ENCODE measurements at regions not wholly inside any gene's neighbourhood (a gene's known extent, or its start where the extent isn't known, plus 50 kb on each side); places are given as distances from the start of the nearest gene placed in this dataset.
"Not testable (repeated sequence)": the region's sequence is repeated elsewhere in the genome, so short reads cannot be mapped to it uniquely, and the experiment has no call there.

DNA sequence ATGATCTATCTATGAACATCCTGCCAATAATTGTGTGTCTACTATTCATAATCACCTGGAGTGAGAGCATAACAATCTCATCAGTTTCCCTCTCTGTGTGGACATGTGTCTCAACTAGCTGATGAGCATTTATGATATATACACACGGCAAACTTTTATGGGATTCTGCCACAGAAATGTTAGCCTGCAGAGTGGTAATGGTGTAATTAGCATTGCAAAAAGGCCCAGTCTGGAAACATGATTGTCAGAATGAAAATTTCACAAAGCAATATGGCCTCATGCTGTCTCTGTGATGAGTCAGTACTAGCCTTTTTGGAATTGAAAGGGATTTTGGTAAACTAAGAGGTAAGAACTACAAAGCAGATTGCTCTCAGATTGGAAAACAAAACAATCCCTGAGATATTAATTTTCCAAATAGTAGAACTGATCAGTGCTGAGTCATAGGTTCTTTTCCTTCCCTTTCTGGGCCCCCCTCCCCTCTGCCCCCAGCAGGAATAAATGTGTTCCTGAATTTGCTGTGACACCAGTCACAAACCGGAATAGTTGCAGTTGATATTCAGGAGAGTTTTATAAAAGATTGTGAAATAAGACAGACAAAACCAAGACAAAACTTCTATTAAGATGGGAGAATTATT lies 189.2 kb downstream of the OSR1 start:
- Mint-ChIP-seq H3K36me3 (ENCODE audit: low read depth) (no peaks in the 10 kb centered on the region), H3K4me3 (no peak overlapping the region), H3K9me3 (no peaks in the 10 kb centered on the region), H3K27ac (no peak overlapping the region), H3K27me3 (no peaks in the 10 kb centered on the region), H3K4me1 (no peaks in the 10 kb centered on the region)
- ChIA-PET CTCF (no interaction called here), POLR2A (no interaction called here)
- DNase-seq: no peak

DNA sequence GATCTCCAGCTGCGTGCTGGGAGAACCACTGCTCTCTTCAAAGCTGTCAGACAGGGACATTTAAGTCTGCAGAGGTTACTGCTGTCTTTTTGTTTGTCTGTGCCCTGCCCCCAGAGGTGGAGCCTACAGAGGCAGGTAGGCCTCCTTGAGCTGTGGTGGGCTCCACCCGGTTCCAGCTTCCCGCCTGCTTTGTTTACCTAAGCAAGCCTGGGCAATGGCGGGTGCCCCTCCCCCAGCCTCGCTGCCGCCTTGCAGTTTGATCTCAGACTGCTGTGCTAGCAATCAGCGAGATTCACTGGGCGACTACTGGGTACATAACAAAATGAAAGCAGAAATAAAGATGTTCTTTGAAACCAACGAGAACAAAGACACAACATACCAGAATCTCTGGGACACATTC lies 194.3 kb downstream of the OSR1 start:
- POLR2A ChIA-PET; H3K36me3 Mint-ChIP-seq (ENCODE audit: low read depth); CTCF ChIA-PET; DNase-seq; H3K9me3 Mint-ChIP-seq; H3K4me3 Mint-ChIP-seq; H3K4me1 Mint-ChIP-seq; H3K27me3 Mint-ChIP-seq; H3K27ac Mint-ChIP-seq: not testable (repeated sequence)

DNA sequence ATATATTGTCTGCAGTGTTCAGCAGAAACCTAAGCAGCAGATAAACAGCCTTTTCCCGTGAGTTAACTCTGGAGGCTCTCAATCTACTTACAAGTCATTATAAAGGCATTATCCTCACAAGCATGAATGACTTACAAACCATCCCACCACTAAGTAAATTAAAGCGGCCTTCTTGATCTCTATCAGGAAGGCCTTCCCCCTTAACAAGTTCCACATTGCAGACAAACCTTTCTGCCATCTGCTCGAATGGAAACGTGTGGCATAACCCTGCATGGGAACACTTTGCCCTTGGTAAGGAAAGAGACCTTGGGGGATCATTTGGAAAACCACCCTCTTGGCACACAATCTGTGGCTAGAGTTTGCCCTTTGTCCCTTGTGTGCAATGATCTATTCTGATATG lies 199.5 kb downstream of the OSR1 start:
- no peak overlapping the region for H3K27ac Mint-ChIP-seq
- no peak overlapping the region for H3K4me3 Mint-ChIP-seq
- ChIA-PET CTCF (no interaction called here), POLR2A (no interaction called here)
- no peaks in the 10 kb centered on the region for H3K4me1 Mint-ChIP-seq
- DNase-seq: no peak
- no peaks in the 10 kb centered on the region for H3K36me3 Mint-ChIP-seq (ENCODE audit: low read depth)
- H3K9me3 Mint-ChIP-seq: no peaks in the 10 kb centered on the region
- H3K27me3 Mint-ChIP-seq: no peaks in the 10 kb centered on the region

DNA sequence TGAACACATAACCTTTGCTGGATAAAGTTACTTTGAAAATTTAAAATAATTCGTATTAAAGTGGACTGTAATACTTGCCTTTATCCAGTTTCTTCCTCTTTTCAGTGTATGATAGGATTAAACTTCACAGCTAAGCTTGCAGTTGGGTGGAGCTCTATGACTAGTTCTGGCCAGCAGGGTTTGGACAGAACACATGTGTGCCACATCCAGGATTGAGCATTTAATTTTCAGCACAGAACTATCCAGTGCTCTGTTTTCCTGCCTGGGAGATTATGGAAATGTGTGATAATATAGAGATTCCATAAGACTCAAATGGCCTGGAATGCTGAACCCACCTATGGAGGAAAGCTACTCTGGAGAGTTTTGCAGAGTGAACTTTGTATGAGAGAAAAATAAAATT lies 200.2 kb downstream of the OSR1 start:
- ChIA-PET POLR2A (no interaction called here), CTCF (no interaction called here)
- no peak for DNase-seq
- H3K27ac Mint-ChIP-seq: no peak overlapping the region
- no peaks in the 10 kb centered on the region for H3K36me3 Mint-ChIP-seq (ENCODE audit: low read depth)
- no peaks in the 10 kb centered on the region for H3K4me1 Mint-ChIP-seq
- H3K4me3 Mint-ChIP-seq: no peak overlapping the region
- H3K9me3 Mint-ChIP-seq: no peaks in the 10 kb centered on the region
- no peaks in the 10 kb centered on the region for H3K27me3 Mint-ChIP-seq

DNA sequence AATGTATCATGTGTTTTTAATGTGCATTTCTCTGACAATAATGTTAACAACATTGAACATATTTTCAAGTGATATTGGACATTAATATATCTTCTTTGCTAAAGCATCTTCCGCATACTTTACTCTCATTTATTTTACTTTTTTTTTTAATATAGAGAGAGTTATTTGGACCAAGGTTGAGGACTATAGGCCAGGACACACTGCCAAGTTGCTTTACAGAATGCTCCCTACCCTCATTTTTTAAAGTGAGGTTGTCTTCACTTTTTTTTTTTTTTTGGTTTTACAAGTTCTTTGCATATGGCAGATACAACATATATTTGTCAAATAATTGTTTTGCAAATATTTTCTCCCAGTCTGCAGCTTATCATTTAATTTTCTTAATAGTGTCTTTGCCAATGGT lies 201.8 kb downstream of the OSR1 start:
- POLR2A ChIA-PET: no interaction called here
- Mint-ChIP-seq H3K4me1 (no peaks in the 10 kb centered on the region), H3K4me3 (no peak overlapping the region), H3K27me3 (no peaks in the 10 kb centered on the region), H3K36me3 (ENCODE audit: low read depth) (no peaks in the 10 kb centered on the region), H3K27ac (no peak overlapping the region), H3K9me3 (peaks cover 2% of the 10 kb centered on the region)
- CTCF ChIA-PET: interaction anchor here (0.7 to 0.8 kb wide), 3 partner anchors 15 to 180 kb away, joined by 3 to 4 read pairs (median 4); no protein-coding TSS in a partner anchor
- no peak for DNase-seq

DNA sequence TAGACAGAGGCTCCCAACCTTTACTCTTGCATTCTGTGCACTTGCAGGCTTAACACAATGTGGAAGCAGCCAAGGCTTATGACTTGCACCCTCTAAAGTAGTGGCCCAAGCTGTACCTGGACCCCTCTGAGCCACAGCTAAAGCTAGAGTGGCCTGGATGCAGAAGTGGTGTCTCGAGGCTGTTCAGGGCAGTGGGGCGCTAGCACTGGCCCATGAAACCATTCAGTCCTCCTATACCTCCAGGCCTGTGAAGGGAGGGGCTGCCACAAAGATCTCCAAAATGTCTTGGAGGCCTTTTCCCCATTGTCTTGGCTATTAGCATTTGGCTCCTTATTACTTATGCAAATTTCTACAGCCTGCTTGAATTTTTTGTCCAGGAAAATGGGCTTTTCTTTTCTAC lies 207.7 kb downstream of the OSR1 start:
- Mint-ChIP-seq H3K9me3 (peaks cover 9% of the 10 kb centered on the region), H3K36me3 (ENCODE audit: low read depth) (no peaks in the 10 kb centered on the region), H3K27me3 (no peaks in the 10 kb centered on the region), H3K4me1 (no peaks in the 10 kb centered on the region), H3K4me3 (no peak overlapping the region), H3K27ac (no peak overlapping the region)
- DNase-seq: no peak
- ChIA-PET CTCF (no interaction called here), POLR2A (no interaction called here)

DNA sequence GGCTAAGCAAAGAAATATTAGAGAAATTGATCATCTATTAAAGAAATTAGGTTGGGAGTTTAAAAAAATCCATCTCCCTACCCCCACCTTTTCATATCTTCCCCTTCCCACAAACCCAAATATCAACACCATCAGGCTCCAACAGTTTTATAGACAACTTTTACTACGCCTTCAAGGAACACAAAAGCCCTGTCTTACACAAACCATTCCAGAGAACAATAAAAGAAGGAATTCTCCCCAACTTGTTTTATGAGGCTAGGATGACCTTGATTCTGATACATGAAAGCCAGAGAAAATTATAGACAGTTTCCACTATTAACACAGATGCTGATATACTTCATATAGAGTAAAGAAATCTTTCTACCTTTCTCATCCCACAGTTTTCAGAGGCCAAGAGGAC lies 211.6 kb downstream of the OSR1 start:
- Mint-ChIP-seq H3K27ac (no peak overlapping the region), H3K27me3 (no peaks in the 10 kb centered on the region), H3K36me3 (ENCODE audit: low read depth) (no peaks in the 10 kb centered on the region), H3K4me3 (no peak overlapping the region), H3K9me3 (peaks cover 7% of the 10 kb centered on the region), H3K4me1 (no peaks in the 10 kb centered on the region)
- CTCF ChIA-PET: no interaction called here
- DNase-seq: no peak
- POLR2A ChIA-PET: no interaction called here

DNA sequence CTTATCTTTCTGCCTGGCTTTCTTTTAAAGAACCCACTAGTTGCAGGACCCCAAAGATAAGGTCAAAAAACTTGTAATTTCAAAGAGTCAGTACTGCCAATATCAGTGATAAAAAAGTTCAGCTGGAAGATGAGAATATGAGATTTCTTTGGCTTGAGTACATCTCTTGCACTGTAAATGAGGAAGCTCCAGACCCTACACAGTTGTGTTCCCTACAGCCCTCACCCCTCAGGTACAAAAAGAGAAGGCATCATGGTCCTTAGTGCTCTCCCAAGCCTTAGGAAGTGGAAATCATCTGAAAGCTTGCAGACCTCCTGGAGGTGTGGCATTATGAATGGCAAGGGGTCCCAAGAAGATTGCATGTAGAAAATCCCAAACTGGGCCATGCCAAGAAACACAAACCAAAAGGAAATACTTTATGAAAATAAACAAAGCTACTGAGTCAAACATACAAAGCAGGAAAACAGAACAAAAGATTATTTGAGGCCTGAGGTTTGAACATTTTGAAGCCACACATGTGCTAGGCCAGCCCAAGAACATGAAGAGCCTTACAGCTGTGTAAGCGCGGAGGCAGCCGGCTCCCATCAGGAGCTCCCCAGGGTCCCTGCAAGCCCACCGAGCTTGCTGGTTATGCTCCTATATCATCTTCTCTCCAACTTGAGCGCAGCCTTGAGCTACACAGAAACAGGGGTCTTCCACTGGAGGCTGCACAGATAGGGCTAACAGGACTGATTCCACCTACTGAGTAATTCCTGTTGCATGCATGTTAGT lies 217.0 kb downstream of the OSR1 start:
- no peak overlapping the region for H3K4me3 Mint-ChIP-seq
- no peak for DNase-seq
- ChIA-PET CTCF (interaction anchor here (0.7 kb wide), 1 partner anchor 15 kb away, joined by 4 read pairs; no protein-coding TSS in a partner anchor), POLR2A (no interaction called here)
- no peaks in the 10 kb centered on the region for H3K4me1 Mint-ChIP-seq
- no peak overlapping the region for H3K27ac Mint-ChIP-seq
- H3K36me3 Mint-ChIP-seq (ENCODE audit: low read depth): no peaks in the 10 kb centered on the region
- H3K27me3 Mint-ChIP-seq: no peaks in the 10 kb centered on the region
- no peaks in the 10 kb centered on the region for H3K9me3 Mint-ChIP-seq

DNA sequence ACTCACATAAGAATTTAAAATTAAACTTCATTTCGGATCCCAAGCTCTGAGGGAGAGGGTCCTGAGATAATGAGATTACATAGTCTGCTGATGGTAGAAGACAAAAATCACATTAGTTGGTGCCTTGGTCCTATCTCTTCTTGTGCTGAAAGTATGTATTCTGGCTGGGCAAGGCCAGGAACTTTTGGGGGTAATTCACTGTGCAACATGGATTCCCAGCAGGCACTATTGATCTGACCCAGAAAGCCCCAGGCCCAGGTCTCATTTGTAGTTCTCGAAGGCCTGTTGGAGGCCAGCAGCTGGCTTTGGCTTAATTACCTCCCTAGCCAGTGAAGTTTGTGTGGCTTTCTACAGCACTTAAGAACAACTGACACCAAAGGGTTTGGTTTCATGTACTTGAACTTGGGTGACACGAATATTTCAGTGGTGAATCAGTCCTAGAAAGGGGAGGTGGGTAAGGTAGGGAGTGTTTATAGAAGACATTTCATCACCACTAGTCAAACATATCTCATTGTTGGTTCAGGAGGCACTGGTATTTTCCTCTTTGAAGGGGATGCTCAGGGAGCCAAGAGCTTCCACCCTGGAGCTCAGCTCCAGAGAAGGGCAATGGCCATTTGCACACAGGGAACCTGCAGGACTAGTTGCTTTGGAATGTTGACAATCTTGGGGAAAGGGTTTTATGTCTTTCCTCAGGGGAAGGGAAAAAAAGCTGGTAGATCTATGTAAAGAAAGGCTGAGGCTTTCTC lies 217.8 kb downstream of the OSR1 start:
- Mint-ChIP-seq H3K36me3 (ENCODE audit: low read depth) (no peaks in the 10 kb centered on the region), H3K27ac (no peak overlapping the region), H3K27me3 (no peaks in the 10 kb centered on the region), H3K4me3 (no peak overlapping the region), H3K4me1 (no peaks in the 10 kb centered on the region), H3K9me3 (no peaks in the 10 kb centered on the region)
- ChIA-PET POLR2A (no interaction called here), CTCF (interaction anchor here (0.7 kb wide), 1 partner anchor 15 kb away, joined by 4 read pairs; no protein-coding TSS in a partner anchor)
- DNase-seq: no peak

DNA sequence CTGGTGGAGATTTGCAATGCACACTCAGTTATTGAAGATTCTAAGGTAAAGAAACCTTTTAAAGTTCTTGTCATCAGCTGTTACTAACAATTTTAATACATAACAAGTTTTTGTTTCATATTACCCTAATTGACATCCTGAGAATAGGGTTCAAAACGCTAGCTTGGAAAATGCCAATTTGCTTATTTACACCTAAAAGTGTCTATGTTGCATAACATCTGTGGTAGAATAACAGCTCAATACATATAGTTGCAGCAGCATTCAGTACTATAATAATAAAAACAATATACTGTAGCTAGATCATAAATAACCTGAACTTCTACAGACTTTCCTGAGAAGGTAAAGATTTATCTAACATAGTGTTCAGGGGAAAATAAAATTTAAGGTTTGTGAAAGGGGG lies 219.0 kb downstream of the OSR1 start:
- no peak for DNase-seq
- H3K4me1 Mint-ChIP-seq: no peaks in the 10 kb centered on the region
- H3K4me3 Mint-ChIP-seq: no peak overlapping the region
- no peaks in the 10 kb centered on the region for H3K27me3 Mint-ChIP-seq
- no peaks in the 10 kb centered on the region for H3K36me3 Mint-ChIP-seq (ENCODE audit: low read depth)
- POLR2A ChIA-PET: no interaction called here
- no peak overlapping the region for H3K27ac Mint-ChIP-seq
- no peaks in the 10 kb centered on the region for H3K9me3 Mint-ChIP-seq
- CTCF ChIA-PET: no interaction called here

DNA sequence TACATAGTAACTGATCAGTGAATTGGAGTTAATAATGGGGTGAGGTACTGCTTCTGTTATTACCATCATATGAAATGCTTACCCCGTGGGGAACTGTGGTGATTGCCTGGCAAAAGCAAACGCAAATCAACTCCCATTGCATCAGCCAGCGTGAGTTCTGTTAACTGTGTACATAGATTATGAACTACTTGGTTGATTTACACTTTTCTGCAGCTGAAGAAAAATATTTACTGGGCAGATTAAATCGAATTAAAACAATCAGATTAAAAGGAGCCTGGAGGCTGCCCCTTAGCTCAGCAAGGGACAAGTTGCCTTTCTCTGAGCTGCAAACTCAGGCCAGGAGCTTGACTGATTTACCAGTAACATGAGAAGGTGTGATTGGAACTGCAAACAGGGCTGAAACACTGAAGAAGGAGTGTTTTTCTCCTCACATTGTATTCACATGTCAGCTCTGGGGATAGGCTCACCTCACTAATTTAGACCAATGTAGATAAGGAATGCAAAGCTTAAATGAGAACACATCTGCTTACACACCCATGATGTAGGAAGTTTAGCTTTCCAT lies 220.1 kb downstream of the OSR1 start:
- Mint-ChIP-seq H3K27me3 (no peaks in the 10 kb centered on the region), H3K27ac (no peak overlapping the region), H3K4me1 (no peaks in the 10 kb centered on the region), H3K36me3 (ENCODE audit: low read depth) (no peaks in the 10 kb centered on the region), H3K4me3 (no peak overlapping the region), H3K9me3 (no peaks in the 10 kb centered on the region)
- POLR2A ChIA-PET: no interaction called here
- CTCF ChIA-PET: no interaction called here
- no peak for DNase-seq

DNA sequence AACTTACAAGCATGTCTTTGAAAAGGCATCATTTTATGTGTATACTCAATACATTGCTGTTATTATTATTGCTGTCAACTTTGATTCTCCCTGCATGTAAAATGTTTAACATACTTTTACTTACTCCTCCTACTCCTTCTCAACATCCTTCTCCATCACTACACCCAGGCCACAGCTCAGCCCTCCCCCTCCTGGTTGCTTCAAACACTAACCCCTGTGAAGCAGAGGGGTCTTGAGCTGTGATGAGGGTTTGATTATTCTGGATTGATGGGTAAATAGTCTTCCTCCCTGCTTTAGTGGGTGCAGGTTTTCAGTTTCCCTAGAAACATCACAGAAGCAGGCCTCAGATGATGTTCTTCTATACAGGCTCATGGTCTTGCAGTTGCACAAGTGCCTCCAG lies 221.0 kb downstream of the OSR1 start:
- Mint-ChIP-seq H3K27me3 (no peaks in the 10 kb centered on the region), H3K27ac (no peak overlapping the region), H3K4me1 (no peaks in the 10 kb centered on the region), H3K4me3 (no peak overlapping the region), H3K9me3 (no peaks in the 10 kb centered on the region), H3K36me3 (ENCODE audit: low read depth) (no peaks in the 10 kb centered on the region)
- ChIA-PET CTCF (no interaction called here), POLR2A (no interaction called here)
- no peak for DNase-seq

DNA sequence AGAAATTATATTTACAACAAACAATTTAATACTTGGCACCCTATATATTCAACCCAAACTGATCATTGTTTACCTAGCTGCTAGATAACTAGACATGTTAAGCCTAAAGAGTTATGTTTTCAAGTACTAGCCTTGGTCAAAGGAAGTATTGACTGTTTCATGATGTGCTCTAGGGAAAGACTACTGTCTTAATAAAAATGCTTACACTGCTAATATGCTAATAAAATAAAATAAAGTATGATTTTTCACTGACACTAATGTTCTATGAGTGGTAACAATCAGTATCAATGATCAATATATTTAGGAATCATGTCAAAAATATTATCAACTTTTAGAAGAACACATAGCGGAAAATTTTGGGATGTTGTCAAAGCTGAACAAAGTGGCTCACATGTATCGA lies 225.5 kb downstream of the OSR1 start:
- Mint-ChIP-seq H3K27me3 (no peaks in the 10 kb centered on the region), H3K27ac (no peak overlapping the region), H3K9me3 (no peaks in the 10 kb centered on the region), H3K4me3 (no peak overlapping the region), H3K36me3 (ENCODE audit: low read depth) (no peaks in the 10 kb centered on the region), H3K4me1 (no peaks in the 10 kb centered on the region)
- POLR2A ChIA-PET: no interaction called here
- CTCF ChIA-PET: no interaction called here
- no peak for DNase-seq

All from activated CD4-positive, alpha-beta memory T cell treated with anti-CD3 and anti-CD28 coated beads, Interleukin-2, amount 10 ng/mL, durations not matched to agents 7 days and 5 days (primary cell).